ENCODE measurements at regions not wholly inside any gene's neighbourhood (a gene's known extent, or its start where the extent isn't known, plus 50 kb on each side); places are given as distances from the start of the nearest gene placed in this dataset.

DNA sequence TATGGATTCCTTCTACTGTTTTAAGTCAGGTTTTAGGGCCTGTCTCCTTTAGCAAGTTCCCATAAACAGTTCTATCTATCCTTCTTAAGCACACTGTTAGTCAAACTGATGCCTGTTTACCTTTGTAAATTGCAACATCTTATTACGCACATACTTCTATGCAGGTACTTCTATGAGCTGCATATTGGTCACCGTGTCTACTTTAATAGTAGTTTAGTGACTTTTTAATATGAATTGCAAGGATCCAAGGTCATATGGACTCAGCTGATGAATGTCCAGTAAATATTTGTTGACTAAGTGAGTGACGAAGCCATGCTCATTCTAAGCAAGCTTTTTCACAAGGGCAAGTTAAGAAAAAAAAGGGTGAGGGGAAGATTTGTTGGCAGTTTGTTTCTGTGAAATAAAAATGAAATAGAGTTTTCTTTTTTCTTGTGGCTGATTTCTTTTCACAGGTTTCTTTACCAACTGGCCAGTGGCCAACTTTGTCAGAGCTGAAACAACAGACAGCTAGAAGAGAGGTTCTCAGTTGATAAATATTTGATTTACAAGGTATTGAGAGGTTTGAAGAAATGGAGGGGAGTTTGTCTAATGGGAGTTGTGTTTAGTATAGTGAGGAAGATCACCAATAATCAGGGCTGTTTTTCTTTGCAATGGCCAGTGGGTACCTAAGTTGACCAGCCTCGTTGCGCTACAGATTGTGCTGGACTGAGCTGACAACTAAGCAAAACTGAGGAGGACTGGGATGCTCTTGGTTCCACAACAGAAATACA is 141.1 kb downstream of the SLC15A5 start:
- no peaks in the 10 kb centered on the region; the same call in 1 of the 2 replicates for H3K9me3 ChIP-seq (ENCODE audit: low read depth, low read length)
- no peak for TF ChIP-seq POLR2AphosphoS5 (IDR thresholded peaks at IDR 0.05; ENCODE audit: borderline replicate concordance, low read depth, low read length)
- no peak overlapping the region for H3K4me3 ChIP-seq
- no peak overlapping the region for H3K9ac ChIP-seq (ENCODE audit: insufficient read length)
- DNase-seq (ENCODE audit: low read depth, low spot score), result no peak
- no peaks in the 10 kb centered on the region for H3K36me3 ChIP-seq (ENCODE audit: insufficient read depth, low read length)
- no peak overlapping the region for H3K27ac ChIP-seq

DNA sequence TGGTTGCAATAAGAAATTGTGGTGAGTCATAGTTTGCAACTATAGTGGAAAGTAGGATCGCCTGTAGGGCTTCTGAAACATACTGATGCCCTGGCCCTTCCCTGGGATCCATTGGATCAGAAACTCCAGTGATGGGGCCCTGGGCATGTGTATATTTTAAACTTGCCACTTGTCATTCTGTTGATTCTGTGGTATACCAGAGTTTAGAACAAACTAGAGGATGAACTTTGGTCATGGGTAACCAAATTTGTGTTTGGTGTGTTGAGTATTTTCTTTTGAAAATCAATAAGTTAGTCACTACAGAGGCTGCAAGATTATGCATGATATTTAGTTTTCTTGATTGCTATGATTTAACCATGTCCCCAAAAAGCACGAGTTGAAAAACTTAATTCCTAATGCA is 142.2 kb downstream of the SLC15A5 start:
- Histone ChIP-seq H3K36me3 (ENCODE audit: insufficient read depth, low read length) (no peaks in the 10 kb centered on the region), H3K27ac (no peak overlapping the region), H3K9me3 (ENCODE audit: low read depth, low read length) (no peaks in the 10 kb centered on the region; the same call in 1 of the 2 replicates), H3K4me3 (no peak overlapping the region), H3K9ac (ENCODE audit: insufficient read length) (no peak overlapping the region)
- DNase-seq (ENCODE audit: low read depth, low spot score), result no peak
- no peak for TF ChIP-seq EZH2 (IDR thresholded peaks at IDR 0.05)
- no peak for TF ChIP-seq FOXP2 (optimal IDR thresholded peaks at IDR 0.05; ENCODE audit: control extremely low read depth, extremely low read length, insufficient read depth)
- TF ChIP-seq POLR2AphosphoS5 (IDR thresholded peaks at IDR 0.05; ENCODE audit: borderline replicate concordance, low read depth, low read length), result no peak

DNA sequence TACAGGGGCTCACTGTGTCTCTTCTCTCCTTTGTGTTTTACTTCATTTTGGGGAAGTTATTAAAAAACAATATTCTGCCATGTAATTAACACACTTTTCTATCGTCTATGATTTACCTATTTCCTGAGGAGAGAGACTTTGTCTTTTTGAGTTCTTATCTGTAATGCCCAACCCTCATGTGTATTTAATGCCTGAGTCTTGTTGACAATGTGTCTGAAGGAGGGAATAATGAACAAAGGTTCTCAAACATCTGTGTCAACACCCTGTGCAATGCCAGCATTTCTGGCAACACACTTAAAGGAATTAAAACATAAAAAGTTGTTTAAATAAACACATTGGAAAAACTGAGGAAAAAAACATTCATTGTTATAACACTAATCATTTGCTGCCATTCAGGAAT is 147.1 kb downstream of the SLC15A5 start:
- H3K36me3 ChIP-seq (ENCODE audit: insufficient read depth, low read length), result no peaks in the 10 kb centered on the region
- TF ChIP-seq EZH2 (IDR thresholded peaks at IDR 0.05) (no peak), POLR2AphosphoS5 (IDR thresholded peaks at IDR 0.05; ENCODE audit: borderline replicate concordance, low read depth, low read length) (no peak), FOXP2 (optimal IDR thresholded peaks at IDR 0.05; ENCODE audit: control extremely low read depth, extremely low read length, insufficient read depth) (no peak)
- no peaks in the 10 kb centered on the region; the same call in 1 of the 2 replicates for H3K9me3 ChIP-seq (ENCODE audit: low read depth, low read length)
- no peak for DNase-seq (ENCODE audit: low read depth, low spot score)
- H3K27ac ChIP-seq, result no peak overlapping the region
- H3K4me3 ChIP-seq, result no peak overlapping the region
- no peak overlapping the region for H3K9ac ChIP-seq (ENCODE audit: insufficient read length)

DNA sequence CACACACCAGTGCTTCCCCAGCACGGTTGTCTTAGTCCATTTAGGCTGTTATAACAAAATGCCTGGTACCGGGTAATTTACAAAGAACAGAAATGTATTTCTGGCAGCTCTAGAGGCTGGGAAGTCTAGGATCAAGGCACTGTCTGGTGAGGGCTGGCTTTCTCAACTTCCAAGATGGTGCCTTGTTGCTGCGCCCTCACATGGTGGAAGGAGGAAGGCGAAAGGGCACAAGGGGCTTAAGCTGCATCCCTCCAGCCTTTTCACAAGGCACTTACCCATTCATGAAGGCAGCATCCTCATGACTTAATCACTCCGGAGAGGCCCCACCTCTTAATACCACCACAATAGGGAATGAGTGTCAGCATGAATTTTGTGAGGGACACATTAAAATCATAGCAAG is 155.5 kb downstream of the SLC15A5 start:
- TF ChIP-seq FOXP2 (optimal IDR thresholded peaks at IDR 0.05; ENCODE audit: control extremely low read depth, extremely low read length, insufficient read depth), result no peak
- no peak for TF ChIP-seq POLR2AphosphoS5 (IDR thresholded peaks at IDR 0.05; ENCODE audit: borderline replicate concordance, low read depth, low read length)
- TF ChIP-seq EZH2 (IDR thresholded peaks at IDR 0.05), result no peak
- H3K9me3 ChIP-seq (ENCODE audit: low read depth, low read length), result no peaks in the 10 kb centered on the region
- no peak overlapping the region for H3K9ac ChIP-seq (ENCODE audit: insufficient read length)
- no peak overlapping the region for H3K27ac ChIP-seq
- H3K36me3 ChIP-seq (ENCODE audit: insufficient read depth, low read length), result no peaks in the 10 kb centered on the region
- DNase-seq (ENCODE audit: low read depth, low spot score), result no peak
- no peak overlapping the region for H3K4me3 ChIP-seq

DNA sequence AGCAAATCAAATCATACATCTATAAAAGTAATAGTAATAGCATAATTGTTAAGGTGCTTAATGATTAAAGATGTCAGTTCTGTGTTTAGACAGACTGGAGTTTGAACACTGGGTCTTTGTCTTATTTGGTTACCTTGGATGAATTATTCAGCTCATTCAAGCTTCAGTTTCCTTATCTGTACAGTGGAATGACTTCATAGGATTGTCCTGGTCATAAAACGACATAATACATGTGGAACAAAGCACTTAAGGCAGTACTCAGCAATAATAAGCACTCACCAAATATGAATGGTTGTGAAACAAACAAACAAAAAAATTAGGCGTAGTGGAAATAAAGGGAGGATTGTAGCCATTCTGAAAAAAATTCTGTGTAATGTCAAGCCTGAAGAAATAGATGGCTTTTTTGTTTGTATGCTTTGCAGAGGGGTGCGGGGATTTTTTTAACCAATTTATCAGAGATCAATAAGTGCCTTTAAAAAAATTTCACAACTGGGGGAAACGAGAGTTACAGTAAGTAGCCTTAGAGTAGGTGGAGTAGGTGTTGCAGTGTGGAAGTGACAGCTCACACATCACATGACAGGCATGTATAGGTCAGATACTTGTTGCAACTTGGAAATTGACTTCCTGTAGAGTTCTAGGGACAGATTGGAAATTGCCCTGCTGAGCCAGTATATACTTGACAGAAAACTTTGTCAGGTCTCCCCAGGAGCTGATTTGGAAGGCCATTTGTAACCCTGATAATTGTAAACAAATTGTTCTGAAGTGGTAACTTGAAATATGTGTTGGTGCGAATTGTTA is 157.7 kb downstream of the SLC15A5 start:
- H3K9ac ChIP-seq (ENCODE audit: insufficient read length), result no peak overlapping the region
- H3K4me3 ChIP-seq, result no peak overlapping the region
- no peaks in the 10 kb centered on the region for H3K36me3 ChIP-seq (ENCODE audit: insufficient read depth, low read length)
- DNase-seq (ENCODE audit: low read depth, low spot score), result no peak
- no peak overlapping the region for H3K27ac ChIP-seq
- no peak for TF ChIP-seq POLR2AphosphoS5 (IDR thresholded peaks at IDR 0.05; ENCODE audit: borderline replicate concordance, low read depth, low read length)
- TF ChIP-seq EZH2 (IDR thresholded peaks at IDR 0.05), result no peak
- TF ChIP-seq FOXP2 (optimal IDR thresholded peaks at IDR 0.05; ENCODE audit: control extremely low read depth, extremely low read length, insufficient read depth), result no peak
- H3K9me3 ChIP-seq (ENCODE audit: low read depth, low read length), result no peaks in the 10 kb centered on the region

DNA sequence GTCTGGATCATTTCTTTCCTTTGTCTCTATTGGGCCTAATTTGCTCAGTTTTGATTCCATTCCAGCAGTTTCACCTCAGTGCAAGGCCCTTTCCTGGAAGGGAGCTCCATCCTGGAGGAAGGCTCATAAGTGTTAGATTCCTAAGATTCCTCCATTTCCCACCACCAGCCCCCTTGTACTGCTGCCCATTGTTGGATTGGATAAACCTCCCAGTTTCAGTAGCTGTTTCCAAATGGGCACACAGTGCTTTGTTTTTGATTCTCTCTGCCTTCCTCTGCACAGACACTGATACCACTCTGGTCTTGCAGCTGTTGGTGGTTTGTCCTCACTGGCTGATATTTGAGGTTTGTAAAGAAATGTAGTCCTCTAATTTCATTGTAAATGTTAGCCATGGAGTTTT is 158.9 kb downstream of the SLC15A5 start:
- Histone ChIP-seq H3K4me3 (no peak overlapping the region), H3K27ac (no peak overlapping the region), H3K9ac (ENCODE audit: insufficient read length) (no peak overlapping the region), H3K9me3 (ENCODE audit: low read depth, low read length) (no peaks in the 10 kb centered on the region), H3K36me3 (ENCODE audit: insufficient read depth, low read length) (no peaks in the 10 kb centered on the region)
- no peak for TF ChIP-seq FOXP2 (optimal IDR thresholded peaks at IDR 0.05; ENCODE audit: control extremely low read depth, extremely low read length, insufficient read depth)
- TF ChIP-seq POLR2AphosphoS5 (IDR thresholded peaks at IDR 0.05; ENCODE audit: borderline replicate concordance, low read depth, low read length), result no peak
- TF ChIP-seq EZH2 (IDR thresholded peaks at IDR 0.05), result no peak
- no peak for DNase-seq (ENCODE audit: low read depth, low spot score)

DNA sequence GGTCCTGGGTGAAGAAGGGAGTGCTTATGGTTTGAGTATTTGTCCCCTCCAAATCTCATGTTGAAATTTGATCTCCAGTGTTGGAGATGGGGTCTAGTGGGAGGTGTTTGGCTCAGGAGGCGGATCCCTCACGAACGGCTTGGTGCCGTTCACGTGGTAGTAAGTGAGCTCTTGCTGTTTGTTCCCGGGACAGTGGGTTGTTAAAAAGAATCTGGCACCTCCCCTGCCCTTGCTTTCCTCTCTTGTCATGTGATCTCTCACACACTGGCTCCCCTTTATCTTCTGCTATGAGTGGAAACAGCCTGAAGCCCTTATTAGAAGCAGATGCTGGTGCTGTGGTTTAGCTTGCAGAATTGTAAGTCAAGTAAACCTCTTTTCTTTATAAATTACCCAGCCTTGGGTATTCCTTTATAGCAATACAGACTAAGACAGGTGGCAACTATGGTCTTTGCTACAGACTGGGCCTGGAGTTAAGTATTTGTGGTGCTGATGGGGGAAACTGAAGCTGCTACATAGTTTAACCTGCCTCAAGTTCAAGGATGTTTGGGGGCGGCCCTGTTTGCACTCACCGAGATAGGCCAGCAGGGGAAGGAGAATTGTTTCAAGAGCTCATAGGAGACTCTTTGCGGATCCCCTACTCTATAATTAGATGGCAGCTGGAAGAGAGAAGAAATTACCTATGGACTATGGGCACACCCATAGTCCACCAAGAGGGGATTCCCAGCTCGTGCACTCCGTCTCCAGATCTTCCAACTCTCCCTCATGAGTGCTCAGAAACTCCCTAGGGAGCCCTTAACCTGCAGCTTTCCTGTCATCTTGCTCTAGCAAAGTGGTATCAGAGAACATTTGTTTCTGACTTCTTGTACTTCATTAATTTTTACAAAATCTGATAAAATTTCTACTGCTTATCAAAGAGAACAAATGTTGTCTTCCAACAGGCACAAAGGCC is 164.6 kb downstream of the SLC15A5 start:
- TF ChIP-seq POLR2AphosphoS5 (IDR thresholded peaks at IDR 0.05; ENCODE audit: borderline replicate concordance, low read depth, low read length), result peak; percentile 41
- TF ChIP-seq EZH2 (IDR thresholded peaks at IDR 0.05), result no peak
- TF ChIP-seq FOXP2 (optimal IDR thresholded peaks at IDR 0.05; ENCODE audit: control extremely low read depth, extremely low read length, insufficient read depth), result no peak
- H3K4me3 ChIP-seq, result peak overlapping the region; percentile 38
- DNase-seq (ENCODE audit: low read depth, low spot score), result peak; percentile 63
- no peaks in the 10 kb centered on the region for H3K9me3 ChIP-seq (ENCODE audit: low read depth, low read length)
- peak overlapping the region; percentile 81 for H3K27ac ChIP-seq
- H3K9ac ChIP-seq (ENCODE audit: insufficient read length), result no peak overlapping the region
- H3K36me3 ChIP-seq (ENCODE audit: insufficient read depth, low read length), result no peaks in the 10 kb centered on the region

DNA sequence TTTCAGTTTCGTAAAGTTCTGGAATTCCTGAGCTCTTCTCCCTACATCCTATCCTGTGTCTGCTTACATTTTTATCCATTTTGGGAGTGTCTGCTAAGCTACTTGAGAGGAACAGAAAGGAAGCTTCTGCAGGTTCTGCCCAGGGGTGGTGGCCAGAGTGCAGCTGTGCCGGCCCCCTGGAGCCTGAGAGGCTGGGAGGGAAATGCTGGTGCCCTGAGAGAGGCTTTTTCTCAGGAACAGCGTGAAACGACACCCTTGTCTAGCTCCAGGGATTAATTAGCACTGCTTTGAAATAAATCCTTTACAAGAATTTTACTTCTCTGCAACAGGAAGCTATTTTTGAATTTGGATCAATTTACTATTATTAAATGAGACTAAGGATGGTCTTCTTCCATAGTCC is 165.4 kb downstream of the SLC15A5 start:
- peak overlapping the region; percentile 38 for H3K4me3 ChIP-seq
- peak overlapping the region; percentile 81 for H3K27ac ChIP-seq
- H3K9me3 ChIP-seq (ENCODE audit: low read depth, low read length), result no peaks in the 10 kb centered on the region
- DNase-seq (ENCODE audit: low read depth, low spot score), result no peak
- no peak for TF ChIP-seq EZH2 (IDR thresholded peaks at IDR 0.05)
- TF ChIP-seq FOXP2 (optimal IDR thresholded peaks at IDR 0.05; ENCODE audit: control extremely low read depth, extremely low read length, insufficient read depth), result no peak
- TF ChIP-seq POLR2AphosphoS5 (IDR thresholded peaks at IDR 0.05; ENCODE audit: borderline replicate concordance, low read depth, low read length), result no peak
- H3K9ac ChIP-seq (ENCODE audit: insufficient read length), result no peak overlapping the region
- no peaks in the 10 kb centered on the region for H3K36me3 ChIP-seq (ENCODE audit: insufficient read depth, low read length)
